Mesendoderm (in vitro differentiated cells): ENCODE measurements at regions not wholly inside any gene's neighbourhood (a gene's known extent, or its start where the extent isn't known, plus 50 kb on each side); places are given as distances from the start of the nearest gene placed in this dataset.
"Not testable (repeated sequence)": the region's sequence is repeated elsewhere in the genome, so short reads cannot be mapped to it uniquely, and the experiment has no call there.

ENCODE experiments used
- DNase-seq: peaks from one replicate; pipeline ENCODE4 v3.0.0; 2013
- H2AK5ac ChIP-seq: 2 replicates; pipeline ENCODE4 v1.6.1; 2013; ENCODE audit warnings: low read length, inconsistent platforms
- H2BK120ac ChIP-seq: 2 replicates; pipeline ENCODE4 v1.6.1; 2013; ENCODE audit warnings: low read depth, mild to moderate bottlenecking, low read length, moderate library complexity, mixed read lengths
- H2BK15ac ChIP-seq: replicated peaks from 2 replicates; pipeline ENCODE4 v1.6.1; 2013; ENCODE audit warnings: low read depth, mild to moderate bottlenecking, moderate library complexity
- H2BK5ac ChIP-seq: 2 replicates; pipeline ENCODE4 v1.6.1; 2013; ENCODE audit warnings: low read length, inconsistent platforms
- H3K18ac ChIP-seq: 2 replicates; pipeline ENCODE4 v1.6.1; 2013; ENCODE audit warnings: mild to moderate bottlenecking, low read length, mixed read lengths
- H3K23ac ChIP-seq: one replicate; pipeline ENCODE4 v1.6.1; 2013; ENCODE audit warnings: low read length
- H3K27ac ChIP-seq: 2 replicates; pipeline ENCODE4 v1.5.1; 2013; ENCODE audit warnings: low read depth, mild to moderate bottlenecking, inconsistent platforms, low read length, moderate library complexity
- H3K27me3 ChIP-seq: 2 replicates; pipeline ENCODE4 v1.6.1; 2013; ENCODE audit warnings: low read length, control low read depth, mild to moderate bottlenecking, inconsistent platforms; ENCODE audit not compliant: insufficient read depth, poor library complexity
- H3K36me3 ChIP-seq: 2 replicates; pipeline ENCODE4 v1.6.1; 2013; ENCODE audit warnings: low read length, inconsistent platforms; ENCODE audit not compliant: control insufficient read depth, insufficient read depth
- H3K4ac ChIP-seq: one replicate; pipeline ENCODE4 v1.6.1; 2013; ENCODE audit warnings: low read depth, mild to moderate bottlenecking, low read length, moderate library complexity
- H3K4me1 ChIP-seq: 2 replicates; pipeline ENCODE4 v1.6.1; 2013; ENCODE audit warnings: low read depth, low read length, inconsistent platforms; ENCODE audit not compliant: control insufficient read depth
- H3K4me2 ChIP-seq: 2 replicates; pipeline ENCODE4 v1.6.1; 2013; ENCODE audit warnings: low read length
- H3K4me3 ChIP-seq: 2 replicates; pipeline ENCODE4 v1.5.1; 2013; ENCODE audit warnings: mild to moderate bottlenecking, low read length
- H3K56ac ChIP-seq: one replicate; pipeline ENCODE4 v1.6.1; 2013; ENCODE audit warnings: low read length
- H3K79me1 ChIP-seq: 2 replicates; pipeline ENCODE4 v1.6.1; 2013; ENCODE audit warnings: low read length, inconsistent platforms
- H3K79me2 ChIP-seq: 2 replicates; pipeline ENCODE4 v1.6.1; 2013; ENCODE audit warnings: mild to moderate bottlenecking, low read length; ENCODE audit not compliant: control insufficient read depth, insufficient read depth
- H3K9ac ChIP-seq: 2 replicates; pipeline ENCODE4 v1.6.1; 2013; ENCODE audit warnings: low read length, inconsistent platforms
- H4K5ac ChIP-seq: one replicate; pipeline ENCODE4 v1.6.1; 2013; ENCODE audit warnings: low read length
- H4K8ac ChIP-seq: one replicate; pipeline ENCODE4 v1.6.1; 2013; ENCODE audit warnings: low read depth, mild to moderate bottlenecking, control low read depth, low read length, moderate library complexity
- WGBS: extraction: QIAGEN DNeasy Blood & Tissue Kit; methylation state at CpG from one replicate; pipeline ENCODE4 v1.1.7; 2013; ENCODE audit warnings: low lambda C conversion rate, missing lambda C conversion rate; ENCODE audit not compliant: insufficient coverage; ENCODE audit errors: extremely low coverage; 5-methylcytosine and 5-hydroxymethylcytosine counted together

DNA sequence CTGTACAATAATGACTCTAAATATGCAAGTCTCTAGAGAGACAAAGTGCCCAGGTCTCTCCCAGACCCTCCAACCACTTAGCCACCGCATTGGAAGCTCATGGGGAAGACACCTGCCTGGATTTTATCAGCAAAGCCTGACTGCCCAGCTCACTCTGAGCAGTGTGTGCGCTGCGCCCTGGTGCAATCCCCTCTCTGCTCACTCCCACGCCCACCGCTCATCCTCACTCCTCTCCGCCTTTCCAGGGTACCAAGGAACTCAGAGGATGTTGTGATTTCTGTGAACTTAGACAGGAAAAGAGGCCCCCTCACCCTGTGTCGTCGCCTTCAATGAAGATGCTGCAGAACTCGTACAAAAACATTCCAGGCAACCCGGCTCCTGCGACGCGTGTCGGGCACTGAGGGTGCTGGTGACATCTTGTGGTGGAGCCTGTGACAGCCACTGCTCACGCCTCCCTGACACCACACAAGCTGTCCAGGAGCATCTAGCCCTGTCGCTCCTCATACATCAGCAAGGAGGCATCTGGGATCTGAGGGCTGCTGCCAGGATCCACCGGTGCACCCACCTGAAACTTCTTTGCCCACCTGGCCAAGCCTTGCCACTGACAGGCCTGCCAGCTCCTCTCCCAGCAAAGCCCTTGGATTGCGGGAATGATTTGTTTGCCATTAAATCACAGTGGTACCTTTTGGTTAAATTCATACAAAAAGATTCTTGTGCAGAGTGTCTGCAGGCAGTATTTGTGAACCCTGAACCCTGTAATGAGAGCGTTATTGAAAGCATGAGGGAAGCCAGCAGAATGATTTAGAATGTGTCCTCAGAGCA, 220.4 kb downstream of the ZNF516 start:
- Histone ChIP-seq H3K36me3 (no peaks in the 10 kb centered on the region), H3K56ac (no peak overlapping the region), H3K79me1 (no peaks in the 10 kb centered on the region), H3K4me2 (no peak overlapping the region), H3K4ac (no peak overlapping the region), H2BK15ac (no peak overlapping the region), H3K18ac (no peak overlapping the region), H2AK5ac (no peak overlapping the region), H3K4me1 (no peaks in the 10 kb centered on the region), H3K27ac (no peak overlapping the region), H3K9ac (no peak overlapping the region), H3K79me2 (no peaks in the 10 kb centered on the region), H4K5ac (no peak overlapping the region), H2BK5ac (no peak overlapping the region), H3K4me3 (no peak overlapping the region), H2BK120ac (no peak overlapping the region), H3K23ac (no peak overlapping the region), H3K27me3 (no peaks in the 10 kb centered on the region), H4K8ac (no peak overlapping the region)
- DNase-seq: peak; percentile 71
- no CpG with 5 or more reads among the region's 19 CpGs for WGBS

DNA sequence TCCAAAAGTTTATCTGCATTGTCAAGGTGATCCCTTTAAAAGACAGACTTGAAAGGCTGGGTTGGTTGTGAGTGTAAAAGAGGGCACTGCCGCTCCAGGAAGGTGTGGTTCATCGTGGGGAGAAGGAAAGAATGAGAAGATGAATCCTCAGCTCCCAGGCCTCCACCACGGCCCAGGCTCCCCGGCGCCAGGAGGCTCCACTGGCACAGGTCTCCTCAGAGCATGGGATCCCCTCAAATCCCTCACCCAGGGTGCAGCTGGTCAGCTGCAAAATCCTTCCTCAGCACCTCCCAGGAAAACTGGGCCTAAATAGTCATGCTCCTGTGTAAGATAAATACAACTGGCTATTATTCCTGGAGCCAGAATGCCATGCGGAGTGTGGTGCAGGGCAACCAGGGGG, 221.1 kb downstream of the ZNF516 start:
- Histone ChIP-seq H3K23ac (no peak overlapping the region), H3K56ac (no peak overlapping the region), H3K4me2 (no peak overlapping the region), H3K9ac (no peak overlapping the region), H3K4ac (no peak overlapping the region), H3K79me1 (no peaks in the 10 kb centered on the region), H2BK5ac (no peak overlapping the region), H3K27me3 (no peaks in the 10 kb centered on the region), H4K5ac (no peak overlapping the region), H4K8ac (no peak overlapping the region), H2BK15ac (no peak overlapping the region), H3K4me1 (no peaks in the 10 kb centered on the region), H2BK120ac (no peak overlapping the region), H3K4me3 (no peak overlapping the region), H3K36me3 (no peaks in the 10 kb centered on the region), H3K27ac (no peak overlapping the region), H3K79me2 (no peaks in the 10 kb centered on the region), H2AK5ac (no peak overlapping the region), H3K18ac (no peak overlapping the region)
- no CpG with 5 or more reads among the region's 6 CpGs for WGBS
- DNase-seq: no peak

DNA sequence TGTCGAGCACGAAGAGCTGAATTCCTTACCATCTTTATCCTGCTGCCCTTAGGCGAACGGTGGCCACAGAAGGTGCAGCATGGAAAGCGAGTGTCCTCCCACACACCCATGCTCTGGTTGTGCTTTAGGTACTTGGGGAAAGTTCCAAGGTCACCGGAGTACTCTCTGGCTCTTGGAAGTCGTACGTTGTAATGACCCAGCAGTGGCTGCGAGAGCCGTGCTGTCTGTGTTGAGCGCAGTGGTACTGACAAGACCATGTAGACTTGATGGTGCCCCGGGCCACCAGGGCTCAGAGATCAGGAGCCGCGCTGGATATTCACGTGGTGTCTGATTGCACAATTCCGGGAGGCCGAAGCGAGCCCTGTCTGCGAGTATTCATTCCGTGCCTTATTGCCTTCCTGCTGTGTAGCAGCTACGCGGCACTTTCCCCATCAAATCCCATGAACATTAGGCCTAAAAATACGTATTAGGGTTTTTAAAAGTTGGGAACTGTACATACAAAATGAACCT, 222.0 kb downstream of the ZNF516 start:
- H2BK15ac ChIP-seq: no peak overlapping the region
- no peaks in the 10 kb centered on the region for H3K36me3 ChIP-seq
- H2BK5ac ChIP-seq: no peak overlapping the region
- H2AK5ac ChIP-seq: no peak overlapping the region
- no peak overlapping the region for H3K4me2 ChIP-seq
- no peak for DNase-seq
- no peak overlapping the region for H3K23ac ChIP-seq
- H2BK120ac ChIP-seq: no peak overlapping the region
- no peaks in the 10 kb centered on the region for H3K79me2 ChIP-seq
- H3K4me1 ChIP-seq: no peaks in the 10 kb centered on the region
- no peak overlapping the region for H3K18ac ChIP-seq
- H3K27me3 ChIP-seq: no peaks in the 10 kb centered on the region
- no peak overlapping the region for H3K56ac ChIP-seq
- no peak overlapping the region for H3K4ac ChIP-seq
- WGBS: no CpG with 5 or more reads among the region's 23 CpGs
- no peaks in the 10 kb centered on the region for H3K79me1 ChIP-seq
- no peak overlapping the region for H3K4me3 ChIP-seq
- no peak overlapping the region for H3K27ac ChIP-seq
- H3K9ac ChIP-seq: no peak overlapping the region
- no peak overlapping the region for H4K8ac ChIP-seq
- no peak overlapping the region for H4K5ac ChIP-seq

DNA sequence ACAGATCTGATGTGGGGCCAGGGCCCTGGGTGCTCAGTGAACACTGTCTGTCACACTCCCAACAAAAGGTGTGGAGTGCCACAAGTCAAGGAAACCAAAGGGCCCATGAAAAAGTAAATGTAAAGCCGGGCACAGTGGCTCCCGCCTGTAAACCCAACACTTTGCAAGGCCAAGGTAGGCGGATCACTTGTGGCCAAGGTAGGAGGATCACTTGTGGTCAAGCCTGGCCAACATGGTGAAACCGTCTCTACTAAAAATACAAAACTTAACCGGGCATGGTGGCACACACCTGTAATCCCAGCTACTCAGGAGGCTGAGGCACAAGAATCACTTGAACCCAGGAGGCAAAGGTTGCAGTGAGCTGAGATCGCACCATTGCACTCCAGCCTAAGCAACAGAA, 227.6 kb downstream of the ZNF516 start:
- H3K4me2 ChIP-seq, H4K8ac ChIP-seq: not testable (repeated sequence)

DNA sequence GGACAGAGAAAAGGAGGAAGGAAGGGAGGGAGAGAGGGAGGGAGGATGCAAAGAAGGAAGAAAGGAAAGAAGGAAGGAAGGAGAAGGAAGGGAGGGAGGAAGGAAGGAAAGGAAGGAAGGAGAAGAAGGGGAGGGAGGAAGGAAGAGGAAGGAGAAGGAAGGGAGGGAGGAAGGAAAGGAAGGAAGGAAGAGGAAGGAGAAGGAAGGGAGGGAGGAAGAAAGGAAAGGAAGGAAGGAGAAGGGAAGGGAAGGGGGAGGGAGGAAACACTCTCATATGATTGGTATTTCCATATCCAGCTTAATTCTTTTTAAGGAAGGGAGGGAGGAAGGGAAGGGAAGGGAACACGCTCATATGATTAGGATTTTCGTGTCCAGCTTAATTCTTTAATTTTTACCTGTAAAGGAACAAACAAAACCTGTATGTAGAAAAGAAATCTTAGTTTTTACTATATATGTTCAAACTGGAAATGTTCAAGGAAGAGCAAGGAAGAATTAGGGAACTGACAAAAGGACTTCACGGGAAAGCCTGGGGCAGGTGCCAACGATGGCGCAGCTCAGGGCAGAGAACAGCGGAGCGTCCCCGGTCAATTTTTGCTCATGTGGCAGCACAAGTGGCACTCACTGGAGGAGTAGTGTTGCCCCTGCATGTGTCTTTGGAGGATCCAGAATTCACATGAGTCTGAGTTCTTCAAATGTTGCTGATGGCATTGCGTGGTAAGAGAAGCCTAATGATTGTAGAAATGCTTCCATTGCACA, 228.6 kb downstream of the ZNF516 start:
- WGBS: no CpG with 5 or more reads among the region's 9 CpGs
- no peak overlapping the region for H3K27ac ChIP-seq
- H2AK5ac ChIP-seq: no peak overlapping the region
- no peaks in the 10 kb centered on the region for H3K27me3 ChIP-seq
- no peak overlapping the region for H3K18ac ChIP-seq
- no peak overlapping the region for H3K4me2 ChIP-seq
- H3K56ac ChIP-seq: no peak overlapping the region
- no peaks in the 10 kb centered on the region for H3K4me1 ChIP-seq
- no peaks in the 10 kb centered on the region for H3K79me1 ChIP-seq
- no peak overlapping the region for H4K8ac ChIP-seq
- no peak overlapping the region for H3K9ac ChIP-seq
- no peak overlapping the region for H3K4ac ChIP-seq
- no peak overlapping the region for H2BK5ac ChIP-seq
- H3K4me3 ChIP-seq: no peak overlapping the region
- no peak overlapping the region for H4K5ac ChIP-seq
- H3K23ac ChIP-seq: no peak overlapping the region
- DNase-seq: no peak
- H3K36me3 ChIP-seq: no peaks in the 10 kb centered on the region
- no peaks in the 10 kb centered on the region for H3K79me2 ChIP-seq
- no peak overlapping the region for H2BK15ac ChIP-seq
- H2BK120ac ChIP-seq: no peak overlapping the region

More for the DNA sequence above, 227.6 kb downstream of the ZNF516 start:
- H3K4me1 ChIP-seq, H2BK5ac ChIP-seq, H3K79me2 ChIP-seq, H2BK15ac ChIP-seq, H2BK120ac ChIP-seq, H3K9ac ChIP-seq, H3K79me1 ChIP-seq, H3K27me3 ChIP-seq, H3K4ac ChIP-seq, DNase-seq, H3K36me3 ChIP-seq, H3K56ac ChIP-seq, H3K27ac ChIP-seq, H3K4me3 ChIP-seq, H4K5ac ChIP-seq, H2AK5ac ChIP-seq, H3K23ac ChIP-seq, H3K18ac ChIP-seq: not testable (repeated sequence)
- WGBS: no CpG with 5 or more reads among the region's 6 CpGs
